Peyer's patch (tissue), 4 donors: ENCODE measurements at regions not wholly inside any gene's neighbourhood (a gene's known extent, or its start where the extent isn't known, plus 50 kb on each side); places are given as distances from the start of the nearest gene placed in this dataset.

ENCODE experiments used
- CTCF ChIP-seq, 6 experiments: fragments of 450-650 bp in 4 of 6; fragments of 200-600 bp in 2 of 6; sonication (generic) in 1 of 6; IDR thresholded peaks; one replicate each; pipeline ENCODE4 v1.5.1; 2017 to 2019; ENCODE audit warnings: antibody characterized with exemption in 6 of 6, mild to moderate bottlenecking in 3 of 6, moderate library complexity in 1 of 6
- POLR2A ChIP-seq, 2 donors: fragments of 450-650 bp; IDR thresholded peaks; one replicate each; pipeline ENCODE4 v1.5.1; 2017; ENCODE audit warnings: antibody characterized with exemption in 2 of 2, mild to moderate bottlenecking in 2 of 2, moderate library complexity in 2 of 2

- no peak for TF ChIP-seq CTCF (IDR thresholded peaks at IDR 0.05)
- TF ChIP-seq POLR2A (IDR thresholded peaks at IDR 0.05): no peak
Observed at GRCh38 chr4:156598138-156598681, 373.4 kb downstream of the PDGFC start.
